Trophoblast cell (in vitro differentiated cells and primary cell): ENCODE measurements at regions not wholly inside any gene's neighbourhood (a gene's known extent, or its start where the extent isn't known, plus 50 kb on each side); places are given as distances from the start of the nearest gene placed in this dataset.
A peak's percentile ranks its signal among the peaks of the same experiment; 100 is the strongest.

Source experiments
- DNase-seq, 2 donors: peaks; one replicate each; pipeline ENCODE4 v3.0.0-alpha.2; 2016
- H2AFZ ChIP-seq: 2 replicates; pipeline ENCODE4 v1.6.1; 2013; ENCODE audit warnings: low read length, moderate library complexity, mild to moderate bottlenecking; ENCODE audit not compliant: insufficient read depth, poor library complexity
- H2AK5ac ChIP-seq: 2 replicates; pipeline ENCODE4 v1.6.1; 2013; ENCODE audit warnings: mild to moderate bottlenecking, low read length
- H2BK120ac ChIP-seq: 2 replicates; pipeline ENCODE4 v1.6.1; 2013; ENCODE audit warnings: low read length, mild to moderate bottlenecking, moderate library complexity; ENCODE audit not compliant: insufficient read depth, poor library complexity
- H2BK12ac ChIP-seq: 2 replicates; pipeline ENCODE4 v1.6.1; 2013; ENCODE audit warnings: mild to moderate bottlenecking, low read length, moderate library complexity
- H2BK5ac ChIP-seq: 2 replicates; pipeline ENCODE4 v1.6.1; 2013; ENCODE audit warnings: low read length, low read depth, moderate library complexity, mild to moderate bottlenecking; ENCODE audit not compliant: poor library complexity
- H3K14ac ChIP-seq: 2 replicates; pipeline ENCODE4 v1.6.1; 2013; ENCODE audit warnings: mild to moderate bottlenecking, low read length
- H3K18ac ChIP-seq: 2 replicates; pipeline ENCODE4 v1.6.1; 2013; ENCODE audit warnings: mild to moderate bottlenecking, low read length
- H3K23ac ChIP-seq: 2 replicates; pipeline ENCODE4 v1.6.1; 2013; ENCODE audit warnings: low read length
- H3K27ac ChIP-seq: 2 replicates; pipeline ENCODE4 v1.5.1; 2013; ENCODE audit warnings: low read depth, mild to moderate bottlenecking, inconsistent platforms, low read length, moderate library complexity
- H3K27me3 ChIP-seq: 2 replicates; pipeline ENCODE4 v1.6.1; 2013; ENCODE audit warnings: inconsistent platforms, mild to moderate bottlenecking, low read length, moderate library complexity; ENCODE audit not compliant: insufficient read depth
- H3K36me3 ChIP-seq, 2 experiments: 1 replicate in 1 of 2; 2 replicates in 1 of 2; pipeline ENCODE4 v1.6.1; 2013; ENCODE audit warnings: low read length in 2 of 2, mild to moderate bottlenecking in 2 of 2, moderate library complexity in 1 of 2; ENCODE audit not compliant: insufficient read depth in 2 of 2, control insufficient read depth in 1 of 2
- H3K4ac ChIP-seq: 2 replicates; pipeline ENCODE4 v1.6.1; 2013; ENCODE audit warnings: low read depth, mild to moderate bottlenecking, low read length, moderate library complexity
- H3K4me1 ChIP-seq, 2 experiments: 1 replicate in 1 of 2; 2 replicates in 1 of 2; pipeline ENCODE4 v1.6.1; 2013; ENCODE audit warnings: low read length in 2 of 2, mild to moderate bottlenecking in 2 of 2, moderate library complexity in 1 of 2; ENCODE audit not compliant: insufficient read depth in 2 of 2, control insufficient read depth in 1 of 2
- H3K4me2 ChIP-seq: 2 replicates; pipeline ENCODE4 v1.6.1; 2013; ENCODE audit warnings: inconsistent platforms, mild to moderate bottlenecking, low read length, moderate library complexity
- H3K4me3 ChIP-seq: 2 replicates; pipeline ENCODE4 v1.5.1; 2013; ENCODE audit warnings: mild to moderate bottlenecking, low read depth, low read length, inconsistent platforms
- H3K79me1 ChIP-seq: one replicate; pipeline ENCODE4 v1.6.1; 2013; ENCODE audit warnings: low read length
- H3K79me2 ChIP-seq: 2 replicates; pipeline ENCODE4 v1.6.1; 2013; ENCODE audit warnings: low read length, mild to moderate bottlenecking; ENCODE audit not compliant: control insufficient read depth, insufficient read depth, poor library complexity
- H3K9ac ChIP-seq: 2 replicates; pipeline ENCODE4 v1.6.1; 2013; ENCODE audit warnings: mild to moderate bottlenecking, low read length
- H3K9me3 ChIP-seq: 2 replicates; pipeline ENCODE4 v1.6.1; 2013; ENCODE audit warnings: low read depth, mild to moderate bottlenecking, control low read depth, inconsistent platforms, low read length; ENCODE audit not compliant: insufficient read depth
- H4K12ac ChIP-seq: 2 replicates; pipeline ENCODE4 v1.6.1; 2013; ENCODE audit warnings: low read depth, mild to moderate bottlenecking, low read length, moderate library complexity
- H4K8ac ChIP-seq: 2 replicates; pipeline ENCODE4 v1.6.1; 2013; ENCODE audit warnings: low read depth, mild to moderate bottlenecking, low read length, moderate library complexity
- H4K91ac ChIP-seq: one replicate; pipeline ENCODE4 v1.6.1; 2013; ENCODE audit warnings: low read depth, mild to moderate bottlenecking, low read length, moderate library complexity
- WGBS: extraction: QIAGEN DNeasy Blood & Tissue Kit; methylation state at CpG from one replicate; pipeline ENCODE4 v1.1.7; 2013; ENCODE audit warnings: missing lambda C conversion rate; ENCODE audit not compliant: insufficient read length, insufficient coverage; ENCODE audit errors: extremely low coverage; 5-methylcytosine and 5-hydroxymethylcytosine counted together

GRCh38 chr2:239845968-239846367, 179.2 kb downstream of the NDUFA10 start:
- no peak overlapping the region for H3K23ac ChIP-seq

GRCh38 chr2:239839306-239839705, 185.8 kb downstream of the NDUFA10 start:
- peaks cover 12% of the 10 kb centered on the region for H3K9me3 ChIP-seq
- H4K8ac ChIP-seq, result no peak overlapping the region
- DNase-seq, result no peak
- H3K79me2 ChIP-seq, result no peaks in the 10 kb centered on the region
- H3K4me3 ChIP-seq, result no peak overlapping the region
- no peak overlapping the region for H3K4me2 ChIP-seq
- no peaks in the 10 kb centered on the region for H3K4me1 ChIP-seq
- H2AK5ac ChIP-seq, result no peak overlapping the region
- H3K4ac ChIP-seq, result no peak overlapping the region
- H3K14ac ChIP-seq, result no peak overlapping the region
- H3K27ac ChIP-seq, result no peak overlapping the region
- no peak overlapping the region for H2BK12ac ChIP-seq
- WGBS, result no CpG with 5 or more reads among the region's 5 CpGs
- no peak overlapping the region for H2BK5ac ChIP-seq
- H2AFZ ChIP-seq, result no peak overlapping the region
- H4K91ac ChIP-seq, result no peak overlapping the region
- no peak overlapping the region for H3K23ac ChIP-seq
- H4K12ac ChIP-seq, result no peak overlapping the region
- H3K18ac ChIP-seq, result no peak overlapping the region
- H3K79me1 ChIP-seq, result no peaks in the 10 kb centered on the region
- no peaks in the 10 kb centered on the region for H3K27me3 ChIP-seq
- peak overlapping the region; percentile 69 for H3K9ac ChIP-seq
- H3K36me3 ChIP-seq, result no peaks in the 10 kb centered on the region
- H2BK120ac ChIP-seq, result no peak overlapping the region

More at GRCh38 chr2:239845968-239846367, 179.2 kb downstream of the NDUFA10 start:
- no peak overlapping the region for H3K14ac ChIP-seq
- H4K8ac ChIP-seq, result no peak overlapping the region
- no peak overlapping the region for H4K12ac ChIP-seq
- no peaks in the 10 kb centered on the region for H3K79me2 ChIP-seq
- peaks cover 4% of the 10 kb centered on the region for H3K9me3 ChIP-seq
- H3K79me1 ChIP-seq, result no peaks in the 10 kb centered on the region
- DNase-seq, result no peak
- no peak overlapping the region for H3K27ac ChIP-seq
- H2BK120ac ChIP-seq, result no peak overlapping the region
- H3K27me3 ChIP-seq, result no peaks in the 10 kb centered on the region
- H3K9ac ChIP-seq, result no peak overlapping the region
- H3K4me1 ChIP-seq, result no peaks in the 10 kb centered on the region
- no peak overlapping the region for H3K4ac ChIP-seq
- no peak overlapping the region for H3K4me3 ChIP-seq
- no peak overlapping the region for H3K18ac ChIP-seq
- H2AFZ ChIP-seq, result no peak overlapping the region
- H2BK5ac ChIP-seq, result no peak overlapping the region
- no peak overlapping the region for H2BK12ac ChIP-seq
- no peaks in the 10 kb centered on the region for H3K36me3 ChIP-seq
- H4K91ac ChIP-seq, result no peak overlapping the region
- H3K4me2 ChIP-seq, result no peak overlapping the region
- no peak overlapping the region for H2AK5ac ChIP-seq

GRCh38 chr2:239836021-239836765, 188.9 kb downstream of the NDUFA10 start:
- Histone ChIP-seq H3K9ac (no peak overlapping the region), H2BK120ac (no peak overlapping the region), H4K91ac (no peak overlapping the region), H2AK5ac (no peak overlapping the region), H2BK12ac (no peak overlapping the region), H2AFZ (no peak overlapping the region), H3K18ac (no peak overlapping the region), H3K79me1 (no peaks in the 10 kb centered on the region), H4K12ac (no peak overlapping the region), H3K79me2 (no peaks in the 10 kb centered on the region), H3K27me3 (no peaks in the 10 kb centered on the region), H3K4ac (no peak overlapping the region), H3K36me3 (no peaks in the 10 kb centered on the region), H3K14ac (no peak overlapping the region), H3K27ac (no peak overlapping the region), H3K9me3 (peaks cover 15% of the 10 kb centered on the region), H3K4me2 (no peak overlapping the region), H2BK5ac (no peak overlapping the region), H3K4me1 (peaks cover 0 to 4% of the 10 kb centered on the region in 2 experiments), H3K23ac (no peak overlapping the region), H4K8ac (no peak overlapping the region), H3K4me3 (peak overlapping the region; percentile 23)
- no CpG with 5 or more reads among the region's 7 CpGs for WGBS
- DNase-seq, result no peak

GRCh38 chr2:239835056-239835455, 190.1 kb downstream of the NDUFA10 start:
- no peak overlapping the region for H2AFZ ChIP-seq
- no peak overlapping the region for H2BK5ac ChIP-seq
- no peaks in the 10 kb centered on the region for H3K27me3 ChIP-seq
- no peak overlapping the region for H3K4ac ChIP-seq
- no peak overlapping the region for H2BK120ac ChIP-seq
- no CpG with 5 or more reads among the region's 5 CpGs for WGBS
- H3K36me3 ChIP-seq, result no peaks in the 10 kb centered on the region
- no peak overlapping the region for H3K9ac ChIP-seq
- no peaks in the 10 kb centered on the region for H3K79me1 ChIP-seq
- H2BK12ac ChIP-seq, result no peak overlapping the region
- peaks cover 0 to 5% of the 10 kb centered on the region in 2 experiments for H3K4me1 ChIP-seq
- H3K23ac ChIP-seq, result no peak overlapping the region
- H2AK5ac ChIP-seq, result no peak overlapping the region
- no peak overlapping the region for H3K18ac ChIP-seq
- DNase-seq, result no peak
- no peak overlapping the region for H4K12ac ChIP-seq
- no peak overlapping the region for H3K4me2 ChIP-seq
- no peak overlapping the region for H3K27ac ChIP-seq
- no peak overlapping the region for H3K4me3 ChIP-seq
- no peak overlapping the region for H4K91ac ChIP-seq
- H3K14ac ChIP-seq, result no peak overlapping the region
- no peaks in the 10 kb centered on the region for H3K79me2 ChIP-seq
- H3K9me3 ChIP-seq, result peaks cover 15% of the 10 kb centered on the region
- no peak overlapping the region for H4K8ac ChIP-seq
